ENCODE measurements at regions not wholly inside any gene's neighbourhood (a gene's known extent, or its start where the extent isn't known, plus 50 kb on each side); places are given as distances from the start of the nearest gene placed in this dataset.

- intact Hi-C loops (cut with DNase I; ENCODE audit: low total_unique reads), result no loop called here
- Histone ChIP-seq H3K27ac (peak overlapping the region in 2 of 5 donors; percentile 14 to 57), H3K27me3 (no peaks in the 10 kb centered on the region), H3K36me3 (no peaks in the 10 kb centered on the region), H3K4me3 (no peak overlapping the region), H3K9me3 (peaks cover 0 to 11% (median 0%) of the 10 kb centered on the region in 4 donors), H3K4me1 (peaks cover 0 to 19% (median 3%) of the 10 kb centered on the region in 4 donors)
- TF ChIP-seq POLR2A (IDR thresholded peaks at IDR 0.05) (no peak), POLR2AphosphoS5 (IDR thresholded peaks at IDR 0.05) (no peak), EP300 (IDR thresholded peaks at IDR 0.05) (no peak)
- TF ChIP-seq, protein P1, sequence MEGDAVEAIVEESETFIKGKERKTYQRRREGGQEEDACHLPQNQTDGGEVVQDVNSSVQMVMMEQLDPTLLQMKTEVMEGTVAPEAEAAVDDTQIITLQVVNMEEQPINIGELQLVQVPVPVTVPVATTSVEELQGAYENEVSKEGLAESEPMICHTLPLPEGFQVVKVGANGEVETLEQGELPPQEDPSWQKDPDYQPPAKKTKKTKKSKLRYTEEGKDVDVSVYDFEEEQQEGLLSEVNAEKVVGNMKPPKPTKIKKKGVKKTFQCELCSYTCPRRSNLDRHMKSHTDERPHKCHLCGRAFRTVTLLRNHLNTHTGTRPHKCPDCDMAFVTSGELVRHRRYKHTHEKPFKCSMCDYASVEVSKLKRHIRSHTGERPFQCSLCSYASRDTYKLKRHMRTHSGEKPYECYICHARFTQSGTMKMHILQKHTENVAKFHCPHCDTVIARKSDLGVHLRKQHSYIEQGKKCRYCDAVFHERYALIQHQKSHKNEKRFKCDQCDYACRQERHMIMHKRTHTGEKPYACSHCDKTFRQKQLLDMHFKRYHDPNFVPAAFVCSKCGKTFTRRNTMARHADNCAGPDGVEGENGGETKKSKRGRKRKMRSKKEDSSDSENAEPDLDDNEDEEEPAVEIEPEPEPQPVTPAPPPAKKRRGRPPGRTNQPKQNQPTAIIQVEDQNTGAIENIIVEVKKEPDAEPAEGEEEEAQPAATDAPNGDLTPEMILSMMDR (IDR thresholded peaks at IDR 0.05), result no peak
- WGBS, 5 donors, result 40 to 82% (median 65%) methylated on average over 1 of the region's 1 CpG
- no peak for DNase-seq
Observed at GRCh38 chr11:35066030-35066429, 72.9 kb upstream of the CD44 start.

GRCh38 chr11:35066783-35067423 is 72.1 kb upstream of the CD44 start:
- H3K36me3 ChIP-seq, result no peaks in the 10 kb centered on the region
- H3K27ac ChIP-seq, result peak overlapping the region in 2 of 5 donors; percentile 23 to 57
- no peak for DNase-seq
- WGBS, 5 donors, result 67 to 77% (median 69%) methylated on average over 3 of the region's 3 CpGs
- peaks cover 0 to 19% (median 3%) of the 10 kb centered on the region in 4 donors for H3K4me1 ChIP-seq
- peaks cover 0 to 11% (median 0%) of the 10 kb centered on the region in 4 donors for H3K9me3 ChIP-seq
- intact Hi-C loops (cut with DNase I; ENCODE audit: low total_unique reads), result no loop called here
- H3K4me3 ChIP-seq, result no peak overlapping the region
- H3K27me3 ChIP-seq, result no peaks in the 10 kb centered on the region
- TF ChIP-seq POLR2A (IDR thresholded peaks at IDR 0.05), result no peak
- TF ChIP-seq, protein P1 (IDR thresholded peaks at IDR 0.05), result no peak
- peak in 1 of 3 donors; percentile 16 for TF ChIP-seq POLR2AphosphoS5 (IDR thresholded peaks at IDR 0.05)

- WGBS, 5 donors, result 86 to 90% (median 89%) methylated on average over 1 of the region's 1 CpG
- Histone ChIP-seq H3K36me3 (no peaks in the 10 kb centered on the region), H3K27me3 (no peaks in the 10 kb centered on the region), H3K27ac (no peak overlapping the region), H3K9me3 (peaks cover 0 to 11% (median 0%) of the 10 kb centered on the region in 4 donors), H3K4me1 (peaks cover 0 to 7% (median 0%) of the 10 kb centered on the region in 4 donors), H3K4me3 (no peak overlapping the region)
- no peak for TF ChIP-seq POLR2AphosphoS5 (IDR thresholded peaks at IDR 0.05)
- TF ChIP-seq EP300 (IDR thresholded peaks at IDR 0.05), result no peak
- TF ChIP-seq POLR2A (IDR thresholded peaks at IDR 0.05), result no peak
- TF ChIP-seq, protein P1 (IDR thresholded peaks at IDR 0.05), result no peak
- intact Hi-C loops (cut with DNase I; ENCODE audit: low total_unique reads), result no loop called here
- no peak for DNase-seq
Observed at GRCh38 chr11:35071722-35072121, 67.2 kb upstream of the CD44 start.

DNA sequence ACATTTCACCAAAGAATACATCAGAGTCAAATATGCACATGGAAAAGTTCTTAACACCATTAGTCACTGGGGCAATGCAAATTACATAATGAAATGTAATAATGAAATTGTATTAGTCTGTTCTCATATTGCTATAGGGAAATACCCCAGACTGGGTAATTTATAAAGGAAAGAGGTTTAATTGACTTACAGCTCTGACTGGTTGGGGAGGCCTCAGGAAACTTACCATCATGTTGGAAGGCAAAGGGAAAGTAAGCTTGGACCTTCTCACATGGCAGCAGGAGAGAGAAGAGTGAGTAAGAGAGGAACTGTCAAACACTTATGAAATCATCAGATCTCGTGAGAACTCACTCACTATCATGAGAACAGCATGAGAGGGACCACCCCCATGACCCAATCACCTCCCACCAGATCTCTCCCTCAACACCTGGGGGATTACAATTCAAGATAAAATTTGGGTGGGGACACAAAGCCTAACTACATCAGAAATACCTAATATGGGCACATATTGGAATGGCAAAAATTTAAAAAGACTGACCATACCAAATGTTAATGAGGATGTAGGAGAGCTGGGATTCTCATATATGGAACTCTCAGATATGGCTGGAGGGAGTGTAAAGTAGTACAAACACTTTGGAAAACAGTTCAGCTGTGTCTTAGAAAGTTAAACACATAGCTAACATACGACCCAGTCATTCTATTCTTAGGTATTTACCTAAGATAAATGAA is 65.1 kb upstream of the CD44 start:
- WGBS, 5 donors, result 37 to 49% (median 44%) methylated on average over 2 of the region's 2 CpGs
- Histone ChIP-seq H3K27me3 (no peaks in the 10 kb centered on the region), H3K36me3 (no peaks in the 10 kb centered on the region), H3K9me3 (peaks cover 0 to 11% (median 0%) of the 10 kb centered on the region in 4 donors), H3K27ac (no peak overlapping the region), H3K4me1 (no peaks in the 10 kb centered on the region), H3K4me3 (no peak overlapping the region)
- no peak for DNase-seq
- intact Hi-C loops (cut with DNase I; ENCODE audit: low total_unique reads), result no loop called here
- TF ChIP-seq POLR2AphosphoS5 (IDR thresholded peaks at IDR 0.05) (no peak), POLR2A (IDR thresholded peaks at IDR 0.05) (no peak), EP300 (IDR thresholded peaks at IDR 0.05) (no peak)
- TF ChIP-seq, protein P1 (IDR thresholded peaks at IDR 0.05), result no peak

Measured in stomach (tissue), 8 donors.